SU-DHL-6 (cell line): ENCODE measurements at regions not wholly inside any gene's neighbourhood (a gene's known extent, or its start where the extent isn't known, plus 50 kb on each side); places are given as distances from the start of the nearest gene placed in this dataset.

Experiments used
- CTCF ChIP-seq: fragments of 200-600 bp; sonication (generic); IDR thresholded peaks from one replicate; pipeline ENCODE4 v1.5.1; 2017; ENCODE audit warnings: antibody characterized with exemption, mild to moderate bottlenecking, low read length, moderate library complexity; ENCODE audit not compliant: insufficient read depth, poor library complexity, severe bottlenecking
- EZH2phosphoT487 ChIP-seq: fragments of 200-600 bp; sonication (generic), shearing (Covaris generic); conservative IDR thresholded peaks from 2 replicates; pipeline ENCODE4 v1.6.1; 2018; ENCODE audit warnings: mild to moderate bottlenecking, antibody characterized with exemption, low read length, moderate library complexity, mixed read lengths

- TF ChIP-seq CTCF (no peak), EZH2phosphoT487 (no peak)
Measured at GRCh38 chr11:10909141-10909883, 51.5 kb upstream of the ZBED5 start.
